PC-9 (cell line): ENCODE measurements at regions not wholly inside any gene's neighbourhood (a gene's known extent, or its start where the extent isn't known, plus 50 kb on each side); places are given as distances from the start of the nearest gene placed in this dataset.

ENCODE experiments used
- EZH2 ChIP-seq: fragments of 200-600 bp; sonication (generic); IDR thresholded peaks from 2 replicates; pipeline ENCODE4 v1.8.0; 2017; ENCODE audit warnings: antibody characterized with exemption, low read depth
- TF ChIP-seq, protein P1 (sequence below): fragments of 200-600 bp; sonication (generic); conservative IDR thresholded peaks from 2 replicates; pipeline ENCODE4 v1.6.1; 2017; ENCODE audit warnings: mixed run types, antibody characterized with exemption, mild to moderate bottlenecking, moderate library complexity

DNA sequence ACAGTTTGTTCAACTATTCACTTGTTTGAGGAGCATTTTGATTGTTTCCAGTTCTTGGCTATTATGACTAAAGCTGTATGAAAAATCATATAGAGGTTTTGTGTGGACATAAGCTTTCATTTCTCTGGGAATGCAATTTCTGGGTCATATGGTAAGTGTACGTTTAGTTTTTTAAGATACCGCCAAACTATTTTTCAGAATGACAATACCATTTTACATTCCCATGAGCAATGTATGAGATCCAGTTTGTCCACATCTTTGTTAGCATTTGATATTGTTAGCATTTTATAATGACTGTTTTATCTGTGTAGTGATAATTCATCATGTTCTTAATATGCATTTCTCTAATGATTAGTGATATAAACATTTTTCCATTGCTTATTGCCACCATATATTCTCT is 258.7 kb upstream of the CTNNB1 start:
- TF ChIP-seq, protein P1, sequence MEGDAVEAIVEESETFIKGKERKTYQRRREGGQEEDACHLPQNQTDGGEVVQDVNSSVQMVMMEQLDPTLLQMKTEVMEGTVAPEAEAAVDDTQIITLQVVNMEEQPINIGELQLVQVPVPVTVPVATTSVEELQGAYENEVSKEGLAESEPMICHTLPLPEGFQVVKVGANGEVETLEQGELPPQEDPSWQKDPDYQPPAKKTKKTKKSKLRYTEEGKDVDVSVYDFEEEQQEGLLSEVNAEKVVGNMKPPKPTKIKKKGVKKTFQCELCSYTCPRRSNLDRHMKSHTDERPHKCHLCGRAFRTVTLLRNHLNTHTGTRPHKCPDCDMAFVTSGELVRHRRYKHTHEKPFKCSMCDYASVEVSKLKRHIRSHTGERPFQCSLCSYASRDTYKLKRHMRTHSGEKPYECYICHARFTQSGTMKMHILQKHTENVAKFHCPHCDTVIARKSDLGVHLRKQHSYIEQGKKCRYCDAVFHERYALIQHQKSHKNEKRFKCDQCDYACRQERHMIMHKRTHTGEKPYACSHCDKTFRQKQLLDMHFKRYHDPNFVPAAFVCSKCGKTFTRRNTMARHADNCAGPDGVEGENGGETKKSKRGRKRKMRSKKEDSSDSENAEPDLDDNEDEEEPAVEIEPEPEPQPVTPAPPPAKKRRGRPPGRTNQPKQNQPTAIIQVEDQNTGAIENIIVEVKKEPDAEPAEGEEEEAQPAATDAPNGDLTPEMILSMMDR: no peak
- TF ChIP-seq EZH2: no peak
